ENCODE measurements at regions not wholly inside any gene's neighbourhood (a gene's known extent, or its start where the extent isn't known, plus 50 kb on each side); places are given as distances from the start of the nearest gene placed in this dataset.

GRCh38 chr11:106425819-106426218 lies 348.4 kb downstream of the AASDHPPT start:
- DNase-seq (ENCODE audit: extremely low read depth, low read depth): no peak
- no peak for TF ChIP-seq CTCF (IDR thresholded peaks at IDR 0.05; ENCODE audit: low read depth, low read length)

GRCh38 chr11:106426696-106427095 lies 349.2 kb downstream of the AASDHPPT start:
- no peak for TF ChIP-seq CTCF (IDR thresholded peaks at IDR 0.05; ENCODE audit: low read depth, low read length)
- no peak for DNase-seq (ENCODE audit: extremely low read depth, low read depth)

GRCh38 chr11:106427736-106428135 lies 350.3 kb downstream of the AASDHPPT start:
- no peak for DNase-seq (ENCODE audit: extremely low read depth, low read depth)
- no peak for TF ChIP-seq CTCF (IDR thresholded peaks at IDR 0.05; ENCODE audit: low read depth, low read length)

- DNase-seq (ENCODE audit: extremely low read depth, low read depth): no peak
- TF ChIP-seq CTCF (IDR thresholded peaks at IDR 0.05; ENCODE audit: low read depth, low read length): no peak
Observed at GRCh38 chr11:106442032-106442431, 364.6 kb downstream of the AASDHPPT start.

- no peak for TF ChIP-seq CTCF (IDR thresholded peaks at IDR 0.05; ENCODE audit: low read depth, low read length)
- no peak for DNase-seq (ENCODE audit: extremely low read depth, low read depth)
Observed at GRCh38 chr11:106446302-106446701, 368.8 kb downstream of the AASDHPPT start.

GRCh38 chr11:106446955-106447354 lies 369.5 kb downstream of the AASDHPPT start:
- no peak for DNase-seq (ENCODE audit: extremely low read depth, low read depth)
- no peak for TF ChIP-seq CTCF (IDR thresholded peaks at IDR 0.05; ENCODE audit: low read depth, low read length)

GRCh38 chr11:106447631-106448191 lies 370.2 kb downstream of the AASDHPPT start:
- DNase-seq (ENCODE audit: extremely low read depth, low read depth): no peak
- TF ChIP-seq CTCF (IDR thresholded peaks at IDR 0.05; ENCODE audit: low read depth, low read length): no peak
